ENCODE measurements at regions not wholly inside any gene's neighbourhood (a gene's known extent, or its start where the extent isn't known, plus 50 kb on each side); places are given as distances from the start of the nearest gene placed in this dataset.

GRCh38 chr15:93527374-93528050 lies 438.5 kb upstream of the RGMA start:
- TF ChIP-seq CTCF (conservative IDR thresholded peaks at IDR 0.05) (no peak), ZFX (IDR thresholded peaks at IDR 0.05) (no peak)

Data from C4-2B (cell line).